ENCODE measurements at regions not wholly inside any gene's neighbourhood (a gene's known extent, or its start where the extent isn't known, plus 50 kb on each side); places are given as distances from the start of the nearest gene placed in this dataset.

- TF ChIP-seq CTCF (IDR thresholded peaks at IDR 0.05; ENCODE audit: low read length): no peak
- no peak for TF ChIP-seq EZH2 (IDR thresholded peaks at IDR 0.05; ENCODE audit: borderline replicate concordance, low read length)
These were observed 178.2 kb upstream of the SOX9 start for GRCh38 chr17:71942626-71943025.

Data from OCI-LY1 (cell line).